HepG2 (cell line): ENCODE measurements at regions not wholly inside any gene's neighbourhood (a gene's known extent, or its start where the extent isn't known, plus 50 kb on each side); places are given as distances from the start of the nearest gene placed in this dataset.

ENCODE experiments used
- ATAC-seq: fragments of 200-7000 bp; cut with Tn5 transposase; 3 replicates; pipeline ENCODE4 v1.9.1; 2020; ENCODE audit warnings: mild to moderate bottlenecking, moderate library complexity
- BruUV-seq: library from RNA; stranded (reverse); fragments of 400-500 nt; replicated peaks from 2 replicates; lab custom pipeline; 2021; lab: Mats Ljungman, UMichigan
- CTCF ChIA-PET: fragments of 300-600 bp; formaldehyde crosslinking; extraction: SDS; loops from one replicate; lab custom pipeline; 2021; ENCODE audit warnings: low total read pairs, inconsistent platforms, low intra/inter-chr PET ratio; lab: Yijun Ruan, JAX
- POLR2A ChIA-PET: fragments of 350-600 bp; sonication (Branson Sonifier 250); formaldehyde crosslinking; loops from one replicate; lab custom pipeline; 2020; ENCODE audit warnings: antibody characterized with exemption, inconsistent platforms; lab: Yijun Ruan, JAX
- DNase-seq: peaks from one replicate; pipeline ENCODE4 v3.0.0-alpha.2; 2015; ENCODE audit warnings: low spot score
- FAIRE-seq: peaks from 3 replicates; lab custom pipeline; 2011; peaks lifted over from hg19 to GRCh38; lab: Jason Lieb, UNC
- H2AFZ ChIP-seq: one replicate; pipeline ENCODE4 v1.6.1; 2011; ENCODE audit warnings: low read length, inconsistent platforms
- H3K27ac ChIP-seq: fragments of 300-600 bp; 3 replicates; pipeline ENCODE4 v1.8.0; 2011; ENCODE audit warnings: mixed run types, mild to moderate bottlenecking, mixed read lengths, low read length, inconsistent platforms; ENCODE audit not compliant: insufficient read depth; ENCODE audit errors: extremely low read length
- H3K27me3 ChIP-seq, 2 experiments: fragments of 200-600 bp in 1 of 2; 2 replicates in 1 of 2; 3 replicates in 1 of 2; pipeline versions ENCODE4 v1.6.0 to v1.8.0; 2011; ENCODE audit warnings: low read length in 2 of 2, mild to moderate bottlenecking in 2 of 2, moderate library complexity in 2 of 2, inconsistent platforms in 1 of 2; ENCODE audit not compliant: insufficient read depth in 2 of 2, control insufficient read depth in 1 of 2
- H3K36me3 ChIP-seq, 2 experiments: fragments of 200-600 bp in 1 of 2; replicated peaks in 1 of 2; 2 replicates in 1 of 2; 3 replicates in 1 of 2; pipeline versions ENCODE4 v1.5.1 to v1.8.0; 2011; ENCODE audit warnings: low read length in 2 of 2, inconsistent platforms in 1 of 2; ENCODE audit not compliant: insufficient read depth in 2 of 2, control insufficient read depth in 1 of 2
- H3K4me1 ChIP-seq: 2 replicates; pipeline ENCODE4 v1.5.1; 2012; ENCODE audit warnings: low read length, inconsistent platforms; ENCODE audit not compliant: insufficient read depth
- H3K4me2 ChIP-seq: 2 replicates; pipeline ENCODE4 v1.6.0; 2011; ENCODE audit warnings: low read depth, low read length, inconsistent platforms
- H3K4me3 ChIP-seq, 3 experiments: fragments of 200-600 bp in 1 of 3; sonication (generic), shearing (Covaris generic) in 1 of 3; replicated peaks in 1 of 3; 2 replicates each; pipeline ENCODE4 v1.5.1; 2011 to 2016; ENCODE audit warnings: low read length in 3 of 3, inconsistent platforms in 2 of 3, low read depth in 2 of 3, mild to moderate bottlenecking in 2 of 3, control low read depth in 1 of 3, mixed read lengths in 1 of 3; ENCODE audit not compliant: insufficient read depth in 1 of 3
- H3K79me2 ChIP-seq: one replicate; pipeline ENCODE4 v1.6.1; 2011; ENCODE audit warnings: low read length, inconsistent platforms; ENCODE audit not compliant: insufficient read depth
- H3K9ac ChIP-seq: 2 replicates; pipeline ENCODE4 v1.6.0; 2011; ENCODE audit warnings: mild to moderate bottlenecking, low read depth, low read length, inconsistent platforms; ENCODE audit not compliant: insufficient read depth
- H3K9me3 ChIP-seq: 2 replicates; pipeline ENCODE4 v1.5.1; 2012; ENCODE audit warnings: mild to moderate bottlenecking, low read length
- H4K20me1 ChIP-seq: 2 replicates; pipeline ENCODE4 v1.6.0; 2011; ENCODE audit warnings: inconsistent platforms, mild to moderate bottlenecking, low read length, moderate library complexity; ENCODE audit not compliant: insufficient read depth
- HOMEZ ChIP-seq: IDR thresholded peaks from 2 replicates; pipeline ENCODE4 v1.6.1; 2016; ENCODE audit warnings: low read depth
- IRX3 ChIP-seq: sonication (generic); formaldehyde crosslinking; IDR thresholded peaks from 2 replicates; pipeline ENCODE4 v1.8.1; 2023; ENCODE audit warnings: mild to moderate bottlenecking, low read depth, missing genetic modification reagents, borderline replicate concordance
- JUN ChIP-seq: sonication (generic); formaldehyde crosslinking; IDR thresholded peaks from 2 replicates; pipeline ENCODE4 v1.4.0; 2020; ENCODE audit warnings: mild to moderate bottlenecking, missing genetic modification reagents
- MAFF ChIP-seq: IDR thresholded peaks from 2 replicates; pipeline ENCODE4 v1.6.1; 2011; ENCODE audit warnings: low read depth, low read length, improper control_type of control experiment
- MAFK ChIP-seq, 2 experiments: IDR thresholded peaks in 1 of 2; conservative IDR thresholded peaks in 1 of 2; 2 replicates each; pipeline ENCODE4 v1.6.1; 2011; ENCODE audit warnings: improper control_type of control experiment in 2 of 2, low read length in 2 of 2
- SP5 ChIP-seq: IDR thresholded peaks from 2 replicates; pipeline ENCODE4 v1.6.1; 2016; ENCODE audit warnings: low read depth, borderline replicate concordance
- ZNF878 ChIP-seq: sonication (generic); formaldehyde crosslinking; IDR thresholded peaks from 2 replicates; pipeline ENCODE4 v1.8.1; 2023; ENCODE audit warnings: mild to moderate bottlenecking, missing genetic modification reagents, moderate library complexity
- WGBS: methylation state at CpG from one replicate; pipeline ENCODE4 v1.1.6; 2017; ENCODE audit warnings: low lambda C conversion rate; 5-methylcytosine and 5-hydroxymethylcytosine counted together
- in situ Hi-C: cut with HindIII; loops from 2 replicates; pipeline ENCODE4 v1.10.0; 2017; ENCODE audit warnings: low pct_unique_long_range_greater_than_20kb; ENCODE audit not compliant: extremely low pct_ligation_motif_present
- intact Hi-C: fragments of 100-400 bp; cut with micrococcal nuclease; formaldehyde crosslinking; loops from one replicate; pipeline ENCODE4 v1.10.0; 2022; ENCODE audit not compliant: unreplicated experiment

GRCh38 chr5:62825623-62826220 lies 247.1 kb downstream of the LRRC70 start:
- Histone ChIP-seq H2AFZ (no peak overlapping the region), H3K9me3 (no peaks in the 10 kb centered on the region), H3K27ac (no peak overlapping the region), H3K4me3 (no peak overlapping the region), H3K4me1 (no peaks in the 10 kb centered on the region), H3K79me2 (no peaks in the 10 kb centered on the region), H3K36me3 (no peaks in the 10 kb centered on the region), H3K4me2 (no peak overlapping the region), H4K20me1 (no peaks in the 10 kb centered on the region), H3K9ac (no peak overlapping the region), H3K27me3 (no peaks in the 10 kb centered on the region)
- in situ Hi-C loops = no loop called here
- intact Hi-C loops = no loop called here
- DNase-seq (no peak), ATAC-seq (no peak), FAIRE-seq (no peak)
- no TSS peak for BruUV-seq
- CTCF ChIA-PET = no interaction called here
- POLR2A ChIA-PET = no interaction called here
- 40% methylated on average over 5 of the region's 5 CpGs for WGBS
- TF ChIP-seq HOMEZ (CRISPR knock-in tag) = no peak

- CTCF ChIA-PET = no interaction called here
- H3K9me3 ChIP-seq = no peaks in the 10 kb centered on the region
- no peak overlapping the region for H2AFZ ChIP-seq
- no peaks in the 10 kb centered on the region for H3K79me2 ChIP-seq
- WGBS = 0% methylated on average over 3 of the region's 3 CpGs
- no peak for ATAC-seq
- H3K27me3 ChIP-seq = no peaks in the 10 kb centered on the region
- no peak overlapping the region for H3K9ac ChIP-seq
- BruUV-seq = no TSS peak
- H3K4me3 ChIP-seq = no peak overlapping the region
- no peak overlapping the region for H3K4me2 ChIP-seq
- in situ Hi-C loops = no loop called here
- TF ChIP-seq JUN (CRISPR knock-in tag) (no peak), MAFF (peak; percentile 55), ZNF878 (no peak), MAFK (conservative IDR thresholded peaks at IDR 0.05 in 1 of 2, IDR thresholded peaks at IDR 0.05 in 1 of 2; ENCODE audit: low read length in 2 of 2) (peak; percentile 72 to 78), IRX3 (CRISPR knock-in tag) (no peak), SP5 (no peak)
- TF ChIP-seq, all 625 proteins: peak for 2
- H4K20me1 ChIP-seq = no peaks in the 10 kb centered on the region
- no peak overlapping the region for H3K27ac ChIP-seq
- intact Hi-C loops = no loop called here
- POLR2A ChIA-PET = no interaction called here
- H3K4me1 ChIP-seq = no peaks in the 10 kb centered on the region
- FAIRE-seq (no peak), DNase-seq (no peak)
- H3K36me3 ChIP-seq = no peaks in the 10 kb centered on the region
These were observed 246.3 kb downstream of the LRRC70 start for GRCh38 chr5:62824936-62825335.
